ENCODE measurements at regions not wholly inside any gene's neighbourhood (a gene's known extent, or its start where the extent isn't known, plus 50 kb on each side); places are given as distances from the start of the nearest gene placed in this dataset.

- TF ChIP-seq CTCF (conservative IDR thresholded peaks at IDR 0.05) (no peak), ZFX (IDR thresholded peaks at IDR 0.05) (no peak)
These were observed 565.8 kb upstream of the TBX3 start for GRCh38 chr12:115249671-115250278.

Measured in C4-2B (cell line).